SK-N-SH (cell line): ENCODE measurements at regions not wholly inside any gene's neighbourhood (a gene's known extent, or its start where the extent isn't known, plus 50 kb on each side); places are given as distances from the start of the nearest gene placed in this dataset.

Experiments used
- CTCF ChIA-PET: fragments of 300-600, 350-600 bp; formaldehyde crosslinking; extraction: SDS; loops from one replicate; lab custom pipeline; 2021; lab: Yijun Ruan, JAX
- POLR2A ChIA-PET: fragments of 350-600 bp; sonication (Branson Sonifier 250); formaldehyde crosslinking; extraction: SDS; loops from one replicate; lab custom pipeline; 2020; ENCODE audit warnings: antibody characterized with exemption, inconsistent platforms; lab: Yijun Ruan, JAX
- DNase-seq: peaks from one replicate; pipeline ENCODE4 v3.0.0; 2012
- H2AFZ ChIP-seq: fragments of 200-600 bp; sonication (generic); 2 replicates; pipeline ENCODE4 v1.8.1; 2016; ENCODE audit warnings: antibody characterized with exemption, mild to moderate bottlenecking, low read depth
- H3F3A ChIP-seq: fragments of 200-600 bp; sonication (generic); replicated peaks from 2 replicates; pipeline ENCODE3; 2016; ENCODE audit warnings: antibody characterized with exemption, mild to moderate bottlenecking; ENCODE audit not compliant: insufficient read depth
- H3K27ac ChIP-seq, 2 experiments: fragments of 200-500 bp in 1 of 2; fragments of 200-600 bp in 1 of 2; sonication (Bioruptor generic) in 1 of 2; sonication (generic), shearing (Covaris generic) in 1 of 2; 2 replicates each; pipeline versions ENCODE4 v1.5.1 to v1.6.1; 2014 to 2016; ENCODE audit warnings: low read depth in 2 of 2, inconsistent platforms in 1 of 2, low read length in 1 of 2, mild to moderate bottlenecking in 1 of 2, mixed read lengths in 1 of 2
- H3K27me3 ChIP-seq: fragments of 200-600 bp; sonication (generic), shearing (Covaris generic); 2 replicates; pipeline ENCODE4 v1.6.1; 2016; ENCODE audit warnings: mixed run types; ENCODE audit not compliant: insufficient read depth
- H3K36me3 ChIP-seq, 2 experiments: fragments of 200-500 bp in 1 of 2; fragments of 200-600 bp in 1 of 2; sonication (Bioruptor generic) in 1 of 2; sonication (generic) in 1 of 2; replicated peaks in 1 of 2; 2 replicates each; pipeline versions ENCODE3 to v1.5.1; 2014 to 2016; ENCODE audit warnings: low read length in 1 of 2, mild to moderate bottlenecking in 1 of 2; ENCODE audit not compliant: insufficient read depth in 2 of 2, control insufficient read depth in 1 of 2
- H3K4me1 ChIP-seq, 2 experiments: fragments of 200-500 bp in 1 of 2; fragments of 200-600 bp in 1 of 2; sonication (Bioruptor generic) in 1 of 2; sonication (generic), shearing (Covaris generic) in 1 of 2; 2 replicates each; pipeline versions ENCODE4 v1.5.1 to v1.6.1; 2014 to 2016; ENCODE audit warnings: low read depth in 1 of 2, low read length in 1 of 2, mixed run types in 1 of 2; ENCODE audit not compliant: insufficient read depth in 2 of 2, control insufficient read depth in 1 of 2
- H3K4me2 ChIP-seq: fragments of 200-600 bp; sonication (generic), shearing (Covaris generic); 2 replicates; pipeline ENCODE4 v1.6.1; 2017; ENCODE audit warnings: mixed run types
- H3K4me3 ChIP-seq, 2 experiments: fragments of 200-500 bp in 1 of 2; fragments of 200-600 bp in 1 of 2; sonication (Bioruptor generic) in 1 of 2; sonication (generic), shearing (Covaris generic) in 1 of 2; 2 replicates each; pipeline versions ENCODE4 v1.5.1 to v1.8.1; 2014 to 2016; ENCODE audit warnings: low read depth in 2 of 2, inconsistent platforms in 1 of 2, low read length in 1 of 2, mild to moderate bottlenecking in 1 of 2, mixed read lengths in 1 of 2, moderate library complexity in 1 of 2
- H3K79me2 ChIP-seq: fragments of 200-600 bp; sonication (generic); 2 replicates; pipeline ENCODE4 v1.8.1; 2017; ENCODE audit warnings: mild to moderate bottlenecking; ENCODE audit not compliant: insufficient read depth
- H3K9ac ChIP-seq: fragments of 200-600 bp; sonication (generic); 2 replicates; pipeline ENCODE4 v1.6.1; 2017; ENCODE audit warnings: mixed run types
- H3K9me2 ChIP-seq: fragments of 200-600 bp; sonication (generic); 2 replicates; pipeline ENCODE4 v1.6.1; 2017; ENCODE audit warnings: mixed run types
- H3K9me3 ChIP-seq: fragments of 200-600 bp; sonication (generic); 2 replicates; pipeline ENCODE4 v1.6.1; 2017; ENCODE audit warnings: mixed run types, mild to moderate bottlenecking, moderate library complexity
- H4K20me1 ChIP-seq: fragments of 200-600 bp; sonication (generic); 2 replicates; pipeline ENCODE4 v1.6.1; 2017; ENCODE audit warnings: mild to moderate bottlenecking, mixed run types; ENCODE audit not compliant: insufficient read depth
- CHD2 ChIP-seq: fragments of 150-350 bp; IDR thresholded peaks from 2 replicates; pipeline ENCODE4 v1.6.1; 2018; ENCODE audit warnings: low read length; ENCODE audit not compliant: partially characterized antibody
- EP300 ChIP-seq, 2 experiments: IDR thresholded peaks; 2 replicates each; pipeline versions ENCODE4 v1.4.0 to v1.6.1; 2012; ENCODE audit warnings: borderline replicate concordance in 1 of 2, low read depth in 1 of 2, low read length in 1 of 2
- EZH2phosphoT487 ChIP-seq: fragments of 200-600 bp; sonication (generic); IDR thresholded peaks from 2 replicates; pipeline ENCODE4 v1.6.1; 2017; ENCODE audit warnings: low read depth, mixed run types, mild to moderate bottlenecking, antibody characterized with exemption, moderate library complexity, borderline replicate concordance
- FOSL2 ChIP-seq: IDR thresholded peaks from 2 replicates; pipeline ENCODE4 v1.4.0; 2012; ENCODE audit warnings: low read depth, mild to moderate bottlenecking, moderate library complexity, borderline replicate concordance
- FOXM1 ChIP-seq: IDR thresholded peaks from 2 replicates; pipeline ENCODE4 v1.4.0; 2012; ENCODE audit warnings: low read depth, mild to moderate bottlenecking
- MEF2A ChIP-seq: IDR thresholded peaks from 2 replicates; pipeline ENCODE4 v1.4.0; 2012; ENCODE audit warnings: low read depth, borderline replicate concordance
- NFIC ChIP-seq: IDR thresholded peaks from 2 replicates; pipeline ENCODE4 v1.4.0; 2012; ENCODE audit warnings: borderline replicate concordance
- NRF1 ChIP-seq: IDR thresholded peaks from 2 replicates; pipeline ENCODE4 v1.6.1; 2012; ENCODE audit warnings: low read depth, mild to moderate bottlenecking, low read length
- POLR2AphosphoS5 ChIP-seq: IDR thresholded peaks from 2 replicates; pipeline ENCODE4 v1.6.1; 2012; ENCODE audit warnings: low read depth, low read length
- RCOR1 ChIP-seq: fragments of 150-350 bp; IDR thresholded peaks from 2 replicates; pipeline ENCODE4 v1.6.1; 2017; ENCODE audit warnings: antibody characterized with exemption, low read length
- RFX5 ChIP-seq: IDR thresholded peaks from 2 replicates; pipeline ENCODE4 v1.6.1; 2012; ENCODE audit warnings: mild to moderate bottlenecking, improper control_type of control experiment, low read length
- RXRA ChIP-seq: IDR thresholded peaks from 2 replicates; pipeline ENCODE4 v1.4.0; 2012; ENCODE audit warnings: low read depth, mild to moderate bottlenecking, borderline replicate concordance
- SIN3A ChIP-seq: IDR thresholded peaks from 2 replicates; pipeline ENCODE4 v1.6.1; 2012; ENCODE audit warnings: low read depth, mild to moderate bottlenecking, low read length, moderate library complexity, borderline replicate concordance
- WGBS: methylation state at CpG from one replicate; pipeline ENCODE4 v1.1.6; 2017; ENCODE audit warnings: low lambda C conversion rate; 5-methylcytosine and 5-hydroxymethylcytosine counted together
- TF ChIP-seq, protein P1 (sequence below): fragments of 200-600 bp; sonication (generic); IDR thresholded peaks from 2 replicates; pipeline ENCODE4 v1.6.1; 2017; ENCODE audit warnings: antibody characterized with exemption, mild to moderate bottlenecking, moderate library complexity
- TF ChIP-seq, protein P2 (sequence below): IDR thresholded peaks from 2 replicates; pipeline ENCODE4 v1.4.0; 2012; ENCODE audit warnings: low read depth
- TF ChIP-seq, protein P3 (sequence below): fragments of 150-350 bp; IDR thresholded peaks from 2 replicates; pipeline ENCODE4 v1.6.1; 2016; ENCODE audit warnings: mild to moderate bottlenecking, low read depth, low read length

DNA sequence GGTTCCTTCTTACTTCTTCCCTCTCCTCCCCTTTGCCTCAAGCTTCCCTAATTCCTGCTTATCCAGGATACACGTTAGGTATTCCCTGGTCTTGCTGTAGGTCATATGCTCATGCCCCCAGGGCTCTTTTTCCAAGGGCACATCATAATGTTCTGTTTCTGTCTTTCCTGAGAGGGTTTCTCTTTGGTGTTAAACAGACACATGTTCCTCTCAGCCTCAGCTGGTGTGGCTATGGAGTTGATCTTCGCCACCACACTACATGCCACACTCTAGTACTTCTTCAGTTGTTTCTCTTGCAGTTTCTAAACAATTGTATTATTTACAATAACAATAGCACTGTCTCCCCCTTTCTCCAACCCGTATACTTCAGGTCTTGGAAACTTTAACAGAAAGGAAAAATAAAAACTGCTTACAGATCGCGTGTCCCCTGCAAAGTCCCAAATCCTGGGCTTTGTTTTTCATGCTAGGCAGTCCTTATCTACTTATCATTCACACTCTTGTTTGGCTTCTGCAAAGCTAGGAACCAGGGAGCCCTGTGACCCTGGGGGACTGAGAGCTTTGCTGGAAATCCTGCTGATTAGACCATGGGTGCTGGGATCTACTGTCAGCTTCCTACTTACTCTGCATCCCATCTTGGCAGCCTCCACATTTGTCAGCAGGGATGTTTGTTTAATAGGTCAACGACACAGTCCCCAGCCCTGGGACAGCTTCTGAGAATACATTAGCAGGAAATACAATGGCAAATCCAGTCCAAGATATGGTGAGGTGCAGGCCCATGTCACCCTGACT lies 193.9 kb upstream of the BMPER start:
- POLR2A ChIA-PET: no interaction called here
- no peaks in the 10 kb centered on the region for H3K79me2 ChIP-seq
- no peak overlapping the region for H3K27ac ChIP-seq
- no peak for TF ChIP-seq FOXM1
- TF ChIP-seq FOSL2: no peak
- TF ChIP-seq NRF1: no peak
- TF ChIP-seq, protein P1, sequence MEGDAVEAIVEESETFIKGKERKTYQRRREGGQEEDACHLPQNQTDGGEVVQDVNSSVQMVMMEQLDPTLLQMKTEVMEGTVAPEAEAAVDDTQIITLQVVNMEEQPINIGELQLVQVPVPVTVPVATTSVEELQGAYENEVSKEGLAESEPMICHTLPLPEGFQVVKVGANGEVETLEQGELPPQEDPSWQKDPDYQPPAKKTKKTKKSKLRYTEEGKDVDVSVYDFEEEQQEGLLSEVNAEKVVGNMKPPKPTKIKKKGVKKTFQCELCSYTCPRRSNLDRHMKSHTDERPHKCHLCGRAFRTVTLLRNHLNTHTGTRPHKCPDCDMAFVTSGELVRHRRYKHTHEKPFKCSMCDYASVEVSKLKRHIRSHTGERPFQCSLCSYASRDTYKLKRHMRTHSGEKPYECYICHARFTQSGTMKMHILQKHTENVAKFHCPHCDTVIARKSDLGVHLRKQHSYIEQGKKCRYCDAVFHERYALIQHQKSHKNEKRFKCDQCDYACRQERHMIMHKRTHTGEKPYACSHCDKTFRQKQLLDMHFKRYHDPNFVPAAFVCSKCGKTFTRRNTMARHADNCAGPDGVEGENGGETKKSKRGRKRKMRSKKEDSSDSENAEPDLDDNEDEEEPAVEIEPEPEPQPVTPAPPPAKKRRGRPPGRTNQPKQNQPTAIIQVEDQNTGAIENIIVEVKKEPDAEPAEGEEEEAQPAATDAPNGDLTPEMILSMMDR: no peak
- no peak for TF ChIP-seq MEF2A
- no peak for TF ChIP-seq SIN3A
- TF ChIP-seq RCOR1: no peak
- no peak for TF ChIP-seq CHD2
- TF ChIP-seq RXRA: no peak
- TF ChIP-seq EZH2phosphoT487: no peak
- TF ChIP-seq POLR2AphosphoS5: no peak
- TF ChIP-seq EP300 (IDR thresholded peaks at IDR 0.05; ENCODE audit: borderline replicate concordance in 1 of 2, low read depth in 1 of 2, low read length in 1 of 2): no peak
- no peak for TF ChIP-seq RFX5
- TF ChIP-seq NFIC: no peak
- TF ChIP-seq, protein P2, sequence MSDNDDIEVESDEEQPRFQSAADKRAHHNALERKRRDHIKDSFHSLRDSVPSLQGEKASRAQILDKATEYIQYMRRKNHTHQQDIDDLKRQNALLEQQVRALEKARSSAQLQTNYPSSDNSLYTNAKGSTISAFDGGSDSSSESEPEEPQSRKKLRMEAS: no peak
- TF ChIP-seq, protein P3, sequence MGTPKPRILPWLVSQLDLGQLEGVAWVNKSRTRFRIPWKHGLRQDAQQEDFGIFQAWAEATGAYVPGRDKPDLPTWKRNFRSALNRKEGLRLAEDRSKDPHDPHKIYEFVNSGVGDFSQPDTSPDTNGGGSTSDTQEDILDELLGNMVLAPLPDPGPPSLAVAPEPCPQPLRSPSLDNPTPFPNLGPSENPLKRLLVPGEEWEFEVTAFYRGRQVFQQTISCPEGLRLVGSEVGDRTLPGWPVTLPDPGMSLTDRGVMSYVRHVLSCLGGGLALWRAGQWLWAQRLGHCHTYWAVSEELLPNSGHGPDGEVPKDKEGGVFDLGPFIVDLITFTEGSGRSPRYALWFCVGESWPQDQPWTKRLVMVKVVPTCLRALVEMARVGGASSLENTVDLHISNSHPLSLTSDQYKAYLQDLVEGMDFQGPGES: no peak
- no peak overlapping the region for H3K9ac ChIP-seq
- no peak for DNase-seq
- H3K9me3 ChIP-seq: no peaks in the 10 kb centered on the region
- no peak overlapping the region for H3K4me3 ChIP-seq
- peaks cover 0 to 17% of the 10 kb centered on the region in 2 experiments; a peak in 2 of 4 replicates for H3K4me1 ChIP-seq
- no peak overlapping the region for H3K4me2 ChIP-seq
- H3K27me3 ChIP-seq: no peaks in the 10 kb centered on the region
- no peaks in the 10 kb centered on the region for H3F3A ChIP-seq
- no peaks in the 10 kb centered on the region for H4K20me1 ChIP-seq
- H3K36me3 ChIP-seq: no peaks in the 10 kb centered on the region
- no peaks in the 10 kb centered on the region for H3K9me2 ChIP-seq
- CTCF ChIA-PET: interaction anchor here (0.8 to 1.9 kb wide), 6 partner anchors 11 to 469 kb away, joined by 3 to 6 read pairs (median 4); no protein-coding TSS in a partner anchor
- 67% methylated on average over 6 of the region's 6 CpGs for WGBS
- H2AFZ ChIP-seq: no peak overlapping the region
